GM18519 (cell line): ENCODE measurements at regions not wholly inside any gene's neighbourhood (a gene's known extent, or its start where the extent isn't known, plus 50 kb on each side); places are given as distances from the start of the nearest gene placed in this dataset.

ENCODE experiments used
- ATAC-seq: cut with Tn5 transposase; IDR thresholded peaks from one replicate; pipeline ENCODE4 v1.9.1; 2021; ENCODE audit warnings: mild to moderate bottlenecking, moderate library complexity; ENCODE audit not compliant: unreplicated experiment, low FRiP score

- no peak for ATAC-seq
Measured at GRCh38 chr1:103854279-103854678, 104.6 kb downstream of the AMY1C start.

- no peak for ATAC-seq
Measured at GRCh38 chr1:103859721-103860120, 110.0 kb downstream of the AMY1C start.

GRCh38 chr1:103898576-103899345 lies 149.1 kb downstream of the AMY1C start:
- no peak for ATAC-seq

GRCh38 chr1:103900005-103900404 lies 150.3 kb downstream of the AMY1C start:
- no peak for ATAC-seq

- no peak for ATAC-seq
Measured at GRCh38 chr1:103901072-103901471, 151.4 kb downstream of the AMY1C start.

- no peak for ATAC-seq
Measured at GRCh38 chr1:103905363-103905762, 155.7 kb downstream of the AMY1C start.

- peak; percentile 70 for ATAC-seq
Measured at GRCh38 chr1:103911450-103911849, 161.8 kb downstream of the AMY1C start.

- ATAC-seq, result no peak
Measured at GRCh38 chr1:103917795-103918194, 168.1 kb downstream of the AMY1C start.

GRCh38 chr1:103931891-103932290 lies 182.2 kb downstream of the AMY1C start:
- no peak for ATAC-seq

- peak; percentile 97 for ATAC-seq
Measured at GRCh38 chr1:103937763-103938357, 188.2 kb downstream of the AMY1C start.

GRCh38 chr1:103941086-103941485 lies 191.4 kb downstream of the AMY1C start:
- ATAC-seq, result no peak

GRCh38 chr1:103942029-103942428 lies 192.3 kb downstream of the AMY1C start:
- no peak for ATAC-seq

GRCh38 chr1:103945774-103946173 lies 196.1 kb downstream of the AMY1C start:
- ATAC-seq, result no peak

- no peak for ATAC-seq
Measured at GRCh38 chr1:103948526-103948925, 198.8 kb downstream of the AMY1C start.

GRCh38 chr1:103949779-103950178 lies 200.1 kb downstream of the AMY1C start:
- ATAC-seq, result no peak

- no peak for ATAC-seq
Measured at GRCh38 chr1:103953386-103953785, 203.7 kb downstream of the AMY1C start.

GRCh38 chr1:103958699-103959098 lies 209.0 kb downstream of the AMY1C start:
- peak; percentile 84 for ATAC-seq

GRCh38 chr1:103959565-103959964 lies 209.9 kb downstream of the AMY1C start:
- ATAC-seq, result no peak

- no peak for ATAC-seq
Measured at GRCh38 chr1:103960045-103960444, 210.3 kb downstream of the AMY1C start.

- no peak for ATAC-seq
Measured at GRCh38 chr1:103960710-103961109, 211.0 kb downstream of the AMY1C start.

GRCh38 chr1:103986792-103987191 lies 237.1 kb downstream of the AMY1C start:
- no peak for ATAC-seq

GRCh38 chr1:103997631-103998030 lies 247.9 kb downstream of the AMY1C start:
- no peak for ATAC-seq
